ENCODE measurements at regions not wholly inside any gene's neighbourhood (a gene's known extent, or its start where the extent isn't known, plus 50 kb on each side); places are given as distances from the start of the nearest gene placed in this dataset.
A peak's percentile ranks its signal among the peaks of the same experiment; 100 is the strongest.
"Not testable (repeated sequence)": the region's sequence is repeated elsewhere in the genome, so short reads cannot be mapped to it uniquely, and the experiment has no call there.

- not testable (repeated sequence) for ATAC-seq
Observed at GRCh38 chr2:87075054-87075790, 53.6 kb upstream of the PLGLB1 start.

GRCh38 chr2:87075791-87076252 is 54.2 kb upstream of the PLGLB1 start:
- ATAC-seq: peak; percentile 15

- ATAC-seq: peak; percentile 97
Observed at GRCh38 chr2:87076253-87077123, 54.8 kb upstream of the PLGLB1 start.

- peak; percentile 28 for ATAC-seq
Observed at GRCh38 chr2:87077124-87077446, 55.4 kb upstream of the PLGLB1 start.

- ATAC-seq: not testable (repeated sequence)
Observed at GRCh38 chr2:87081727-87082126, 60.1 kb upstream of the PLGLB1 start.

- ATAC-seq: not testable (repeated sequence)
Observed at GRCh38 chr2:87088079-87088478, 66.4 kb upstream of the PLGLB1 start.

- ATAC-seq: not testable (repeated sequence)
Observed at GRCh38 chr2:87089401-87089800, 67.8 kb upstream of the PLGLB1 start.

- not testable (repeated sequence) for ATAC-seq
Observed at GRCh38 chr2:87093252-87093651, 71.6 kb upstream of the PLGLB1 start.

- ATAC-seq: not testable (repeated sequence)
Observed at GRCh38 chr2:87093937-87094529, 72.4 kb upstream of the PLGLB1 start.

- not testable (repeated sequence) for ATAC-seq
Observed at GRCh38 chr2:87095804-87096203, 74.2 kb upstream of the PLGLB1 start.

- not testable (repeated sequence) for ATAC-seq
Observed at GRCh38 chr2:87128761-87129553, 107.3 kb upstream of the PLGLB1 start.

- not testable (repeated sequence) for ATAC-seq
Observed at GRCh38 chr2:87132577-87132976, 110.9 kb upstream of the PLGLB1 start.

- peak; percentile 61 for ATAC-seq
Observed at GRCh38 chr2:87151835-87152493, 130.3 kb upstream of the PLGLB1 start.

- ATAC-seq: not testable (repeated sequence)
Observed at GRCh38 chr2:87174454-87174853, 152.8 kb upstream of the PLGLB1 start.

GRCh38 chr2:87183373-87183772 is 161.7 kb upstream of the PLGLB1 start:
- ATAC-seq: not testable (repeated sequence)

GRCh38 chr2:87184260-87184659 is 162.6 kb upstream of the PLGLB1 start:
- ATAC-seq: not testable (repeated sequence)

GRCh38 chr2:87189214-87189613 is 167.6 kb upstream of the PLGLB1 start:
- ATAC-seq: not testable (repeated sequence)

GRCh38 chr2:87193336-87193735 is 171.7 kb upstream of the PLGLB1 start:
- peak; percentile 61 for ATAC-seq

GRCh38 chr2:87194254-87194999 is 172.8 kb upstream of the PLGLB1 start:
- ATAC-seq: not testable (repeated sequence)

GRCh38 chr2:87196720-87197388 is 175.2 kb upstream of the PLGLB1 start:
- peak; percentile 23 for ATAC-seq
